ENCODE measurements at regions not wholly inside any gene's neighbourhood (a gene's known extent, or its start where the extent isn't known, plus 50 kb on each side); places are given as distances from the start of the nearest gene placed in this dataset.

DNA sequence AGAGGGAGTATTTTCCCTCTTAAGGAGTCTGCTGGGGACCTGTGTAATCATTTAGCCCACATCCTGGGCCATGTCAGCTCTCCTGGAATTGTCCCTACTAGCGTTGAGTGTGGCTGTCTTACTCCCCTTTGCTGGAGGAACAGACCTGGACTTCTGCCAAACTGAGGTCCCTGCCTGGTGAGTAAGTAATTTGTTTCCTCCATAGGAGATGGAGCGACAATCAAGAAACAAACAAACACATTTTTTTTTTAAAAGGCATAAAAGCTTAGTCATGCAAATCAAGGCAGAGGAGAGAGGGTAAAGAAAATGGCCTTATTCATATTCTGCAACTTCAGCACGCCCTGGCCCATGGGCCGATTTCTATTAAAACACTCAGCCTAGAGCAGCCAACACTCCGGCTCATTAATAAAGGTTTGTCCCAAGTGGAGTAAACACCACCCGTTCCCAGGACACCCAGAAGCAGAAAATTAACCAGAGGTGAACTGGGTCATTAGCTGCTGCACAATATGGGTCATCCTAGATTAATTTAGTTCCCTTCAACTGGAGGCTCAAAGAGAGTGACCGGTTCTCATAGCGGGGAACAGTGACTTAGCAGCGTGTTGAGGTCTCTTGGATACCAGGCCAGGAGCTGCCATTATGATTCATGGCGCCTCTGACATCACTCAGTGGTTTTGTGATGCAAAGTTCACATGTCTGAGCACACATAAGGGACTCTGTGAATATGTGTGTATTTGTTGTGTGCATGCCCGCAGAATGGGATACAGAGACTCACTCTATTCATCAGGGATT lies 165.0 kb upstream of the SULF2 start:
- H3K9me3 Mint-ChIP-seq (ENCODE audit: low read depth) = no peaks in the 10 kb centered on the region
- no peak overlapping the region for H3K4me3 Mint-ChIP-seq (ENCODE audit: low read depth)
- no peak for DNase-seq (ENCODE audit: low spot score, unreplicated experiment)
- no peaks in the 10 kb centered on the region for H3K36me3 Mint-ChIP-seq (ENCODE audit: insufficient read depth)
- TF ChIP-seq, protein P1, sequence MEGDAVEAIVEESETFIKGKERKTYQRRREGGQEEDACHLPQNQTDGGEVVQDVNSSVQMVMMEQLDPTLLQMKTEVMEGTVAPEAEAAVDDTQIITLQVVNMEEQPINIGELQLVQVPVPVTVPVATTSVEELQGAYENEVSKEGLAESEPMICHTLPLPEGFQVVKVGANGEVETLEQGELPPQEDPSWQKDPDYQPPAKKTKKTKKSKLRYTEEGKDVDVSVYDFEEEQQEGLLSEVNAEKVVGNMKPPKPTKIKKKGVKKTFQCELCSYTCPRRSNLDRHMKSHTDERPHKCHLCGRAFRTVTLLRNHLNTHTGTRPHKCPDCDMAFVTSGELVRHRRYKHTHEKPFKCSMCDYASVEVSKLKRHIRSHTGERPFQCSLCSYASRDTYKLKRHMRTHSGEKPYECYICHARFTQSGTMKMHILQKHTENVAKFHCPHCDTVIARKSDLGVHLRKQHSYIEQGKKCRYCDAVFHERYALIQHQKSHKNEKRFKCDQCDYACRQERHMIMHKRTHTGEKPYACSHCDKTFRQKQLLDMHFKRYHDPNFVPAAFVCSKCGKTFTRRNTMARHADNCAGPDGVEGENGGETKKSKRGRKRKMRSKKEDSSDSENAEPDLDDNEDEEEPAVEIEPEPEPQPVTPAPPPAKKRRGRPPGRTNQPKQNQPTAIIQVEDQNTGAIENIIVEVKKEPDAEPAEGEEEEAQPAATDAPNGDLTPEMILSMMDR (IDR thresholded peaks at IDR 0.05; ENCODE audit: unreplicated experiment) = no peak
- no peak overlapping the region for H3K27ac Mint-ChIP-seq
- H3K4me1 Mint-ChIP-seq (ENCODE audit: low read depth) = peaks cover 3% of the 10 kb centered on the region
- peaks cover 11% of the 10 kb centered on the region for H3K27me3 Mint-ChIP-seq

DNA sequence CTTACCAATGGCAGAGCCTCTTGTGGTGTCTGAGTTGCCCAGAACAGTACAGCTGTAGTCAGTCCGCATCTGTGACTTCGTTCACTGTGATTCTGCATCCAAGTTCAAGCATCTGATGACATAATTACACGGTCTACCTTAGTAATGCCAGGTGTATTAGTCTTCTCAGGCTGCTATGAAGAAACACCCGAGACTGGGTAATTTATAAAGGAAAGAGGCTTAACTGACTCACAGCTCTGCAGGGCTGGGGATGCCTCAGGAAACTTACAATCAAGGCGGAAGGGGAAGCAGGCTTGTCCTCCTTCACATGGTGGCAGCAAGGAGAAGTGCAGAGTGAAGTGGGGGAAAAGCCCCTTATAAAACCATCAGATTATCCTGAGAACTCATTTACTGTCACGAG lies 163.9 kb upstream of the SULF2 start:
- Mint-ChIP-seq H3K27ac (no peak overlapping the region), H3K27me3 (peaks cover 7% of the 10 kb centered on the region), H3K9me3 (ENCODE audit: low read depth) (no peaks in the 10 kb centered on the region), H3K4me3 (ENCODE audit: low read depth) (no peak overlapping the region), H3K4me1 (ENCODE audit: low read depth) (peaks cover 3% of the 10 kb centered on the region), H3K36me3 (ENCODE audit: insufficient read depth) (no peaks in the 10 kb centered on the region)
- no peak for DNase-seq (ENCODE audit: low spot score, unreplicated experiment)
- TF ChIP-seq, protein P1 (IDR thresholded peaks at IDR 0.05; ENCODE audit: unreplicated experiment) = no peak

DNA sequence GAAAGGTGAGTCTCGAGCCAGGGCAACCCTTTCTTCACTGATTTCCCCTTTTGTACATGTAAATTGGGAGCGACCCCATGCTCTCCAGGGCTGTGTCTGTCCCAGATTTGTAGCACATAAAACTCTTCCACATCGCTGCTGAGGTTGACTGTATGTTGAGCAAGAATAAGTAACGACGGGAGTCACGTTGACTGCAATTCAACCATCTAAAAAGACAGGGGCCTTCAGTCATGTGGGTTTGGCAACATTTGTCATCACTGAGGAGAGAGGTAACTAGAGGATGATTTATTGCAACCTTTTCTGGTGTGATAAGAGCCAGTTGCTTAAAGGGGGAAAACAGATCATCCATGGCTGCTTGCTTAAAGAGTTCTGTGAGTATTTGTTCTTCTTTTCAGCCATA lies 159.4 kb upstream of the SULF2 start:
- peak overlapping the region; percentile 15 for H3K27ac Mint-ChIP-seq

DNA sequence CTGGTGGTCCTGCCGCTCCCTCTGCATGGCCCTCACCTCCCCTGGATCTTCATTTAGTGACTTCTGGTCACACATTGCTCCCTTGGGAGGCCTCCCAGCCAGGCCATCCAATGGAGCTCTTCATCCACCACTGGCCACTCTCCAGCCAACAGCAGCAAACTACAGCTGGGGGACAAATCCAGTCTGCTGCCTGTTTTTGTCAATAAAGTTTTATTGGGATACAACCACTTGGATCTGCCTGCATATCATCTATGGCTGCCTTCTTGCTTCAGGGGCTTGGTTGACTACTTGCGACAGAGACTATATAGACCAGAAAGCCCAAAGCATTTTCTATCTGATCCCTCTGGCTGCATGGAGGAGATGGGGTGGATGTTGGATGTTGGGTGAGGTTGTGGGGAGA lies 156.6 kb upstream of the SULF2 start:
- H3K4me1 Mint-ChIP-seq (ENCODE audit: low read depth) = peaks cover 1% of the 10 kb centered on the region
- DNase-seq (ENCODE audit: low spot score, unreplicated experiment) = no peak
- H3K27ac Mint-ChIP-seq = no peak overlapping the region
- no peak overlapping the region for H3K4me3 Mint-ChIP-seq (ENCODE audit: low read depth)
- H3K27me3 Mint-ChIP-seq = peaks cover 5% of the 10 kb centered on the region
- no peaks in the 10 kb centered on the region for H3K36me3 Mint-ChIP-seq (ENCODE audit: insufficient read depth)
- no peaks in the 10 kb centered on the region for H3K9me3 Mint-ChIP-seq (ENCODE audit: low read depth)
- TF ChIP-seq, protein P1 (IDR thresholded peaks at IDR 0.05; ENCODE audit: unreplicated experiment) = no peak

More for the DNA sequence above, 159.4 kb upstream of the SULF2 start:
- no peak overlapping the region for H3K4me3 Mint-ChIP-seq (ENCODE audit: low read depth)
- TF ChIP-seq, protein P1 (IDR thresholded peaks at IDR 0.05; ENCODE audit: unreplicated experiment) = no peak
- H3K27me3 Mint-ChIP-seq = peaks cover 4% of the 10 kb centered on the region
- DNase-seq (ENCODE audit: low spot score, unreplicated experiment) = no peak
- no peaks in the 10 kb centered on the region for H3K36me3 Mint-ChIP-seq (ENCODE audit: insufficient read depth)
- peaks cover 1% of the 10 kb centered on the region for H3K4me1 Mint-ChIP-seq (ENCODE audit: low read depth)
- H3K9me3 Mint-ChIP-seq (ENCODE audit: low read depth) = no peaks in the 10 kb centered on the region

DNA sequence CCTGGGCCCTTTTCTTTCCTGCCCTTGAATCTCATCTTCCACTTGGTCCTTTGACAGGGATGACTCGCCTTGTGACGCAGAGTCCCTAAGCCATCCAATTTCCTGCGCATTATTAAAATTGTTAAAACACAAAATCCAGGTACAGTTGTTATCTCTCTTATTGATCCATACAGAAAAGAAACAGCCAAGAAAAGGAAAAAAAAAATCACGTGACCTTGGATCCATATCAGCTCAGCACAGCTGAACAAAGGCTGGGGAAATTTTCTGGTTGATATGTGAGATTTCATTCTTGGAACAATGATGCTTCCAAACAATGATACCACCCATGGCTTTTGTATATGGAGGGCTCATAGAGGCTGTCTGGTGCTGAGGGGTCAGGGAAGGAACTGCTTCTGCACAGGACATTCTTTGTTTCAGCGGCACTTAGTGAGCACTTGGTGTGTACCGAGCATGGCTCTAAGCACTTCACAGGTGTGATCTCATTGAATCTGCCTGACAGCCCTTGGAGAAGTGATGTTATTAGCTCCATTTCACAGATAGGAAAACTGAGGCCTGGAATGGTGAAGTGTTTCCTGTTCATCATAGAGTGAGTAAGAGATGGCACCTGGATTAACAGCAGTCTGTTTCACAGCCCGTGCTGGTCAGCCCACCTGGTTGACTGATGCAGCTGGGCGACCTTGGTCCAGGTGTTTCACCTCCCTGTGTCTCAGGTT lies 155.0 kb upstream of the SULF2 start:
- no peak overlapping the region for H3K4me3 Mint-ChIP-seq (ENCODE audit: low read depth)
- peaks cover 1% of the 10 kb centered on the region for H3K4me1 Mint-ChIP-seq (ENCODE audit: low read depth)
- H3K27ac Mint-ChIP-seq = no peak overlapping the region
- H3K36me3 Mint-ChIP-seq (ENCODE audit: insufficient read depth) = no peaks in the 10 kb centered on the region
- H3K9me3 Mint-ChIP-seq (ENCODE audit: low read depth) = no peaks in the 10 kb centered on the region
- DNase-seq (ENCODE audit: low spot score, unreplicated experiment) = no peak
- TF ChIP-seq, protein P1 (IDR thresholded peaks at IDR 0.05; ENCODE audit: unreplicated experiment) = no peak
- H3K27me3 Mint-ChIP-seq = peaks cover 8% of the 10 kb centered on the region

Measured in progenitor cell of endocrine pancreas (in vitro differentiated cells).